ENCODE measurements at regions not wholly inside any gene's neighbourhood (a gene's known extent, or its start where the extent isn't known, plus 50 kb on each side); places are given as distances from the start of the nearest gene placed in this dataset.

GRCh38 chr9:109880276-109881169 is 100.5 kb downstream of the PALM2AKAP2 start:
- Histone ChIP-seq H3K27me3 (ENCODE audit: insufficient read depth, insufficient read length) (no peaks in the 10 kb centered on the region), H3K4me1 (ENCODE audit: insufficient read depth, insufficient read length) (no peaks in the 10 kb centered on the region), H3K9me3 (ENCODE audit: insufficient read depth, low read length) (no peaks in the 10 kb centered on the region), H3K4me3 (ENCODE audit: insufficient read length, low read depth) (no peak overlapping the region), H3K9ac (ENCODE audit: insufficient read length, low read depth) (no peak overlapping the region), H3K36me3 (ENCODE audit: insufficient read depth, insufficient read length, low read length) (peaks cover 34% of the 10 kb centered on the region)
- peak; percentile 32 for DNase-seq (ENCODE audit: low read depth, low spot score)
- TF ChIP-seq YY1 (IDR thresholded peaks at IDR 0.05; ENCODE audit: insufficient read depth, insufficient read length) = no peak
- no peak for TF ChIP-seq SUZ12 (IDR thresholded peaks at IDR 0.05; ENCODE audit: extremely low read depth, insufficient read depth, insufficient read length)
- TF ChIP-seq ZNF274 (IDR thresholded peaks at IDR 0.05; ENCODE audit: low read depth, low read length) = no peak

GRCh38 chr9:109883623-109884022 is 103.6 kb downstream of the PALM2AKAP2 start:
- Histone ChIP-seq H3K4me3 (ENCODE audit: insufficient read length, low read depth) (no peak overlapping the region), H3K9me3 (ENCODE audit: insufficient read depth, low read length) (no peaks in the 10 kb centered on the region), H3K27me3 (ENCODE audit: insufficient read depth, insufficient read length) (no peaks in the 10 kb centered on the region), H3K36me3 (ENCODE audit: insufficient read depth, insufficient read length, low read length) (peaks cover 42% of the 10 kb centered on the region), H3K9ac (ENCODE audit: insufficient read length, low read depth) (no peak overlapping the region), H3K4me1 (ENCODE audit: insufficient read depth, insufficient read length) (no peaks in the 10 kb centered on the region)
- TF ChIP-seq YY1 (IDR thresholded peaks at IDR 0.05; ENCODE audit: insufficient read depth, insufficient read length) (no peak), ZNF274 (IDR thresholded peaks at IDR 0.05; ENCODE audit: low read depth, low read length) (no peak), SUZ12 (IDR thresholded peaks at IDR 0.05; ENCODE audit: extremely low read depth, insufficient read depth, insufficient read length) (no peak)
- no peak for DNase-seq (ENCODE audit: low read depth, low spot score)

- H3K4me3 ChIP-seq (ENCODE audit: insufficient read length, low read depth) = no peak overlapping the region
- no peak overlapping the region for H3K9ac ChIP-seq (ENCODE audit: insufficient read length, low read depth)
- H3K4me1 ChIP-seq (ENCODE audit: insufficient read depth, insufficient read length) = no peaks in the 10 kb centered on the region
- no peaks in the 10 kb centered on the region for H3K27me3 ChIP-seq (ENCODE audit: insufficient read depth, insufficient read length)
- DNase-seq (ENCODE audit: low read depth, low spot score) = no peak
- TF ChIP-seq ZNF274 (IDR thresholded peaks at IDR 0.05; ENCODE audit: low read depth, low read length) (no peak), YY1 (IDR thresholded peaks at IDR 0.05; ENCODE audit: insufficient read depth, insufficient read length) (no peak), SUZ12 (IDR thresholded peaks at IDR 0.05; ENCODE audit: extremely low read depth, insufficient read depth, insufficient read length) (no peak)
- no peaks in the 10 kb centered on the region for H3K9me3 ChIP-seq (ENCODE audit: insufficient read depth, low read length)
- peaks cover 53% of the 10 kb centered on the region for H3K36me3 ChIP-seq (ENCODE audit: insufficient read depth, insufficient read length, low read length)
Measured at GRCh38 chr9:109886041-109886440, 106.0 kb downstream of the PALM2AKAP2 start.

- H3K4me1 ChIP-seq (ENCODE audit: insufficient read depth, insufficient read length) = no peaks in the 10 kb centered on the region
- no peak overlapping the region for H3K9ac ChIP-seq (ENCODE audit: insufficient read length, low read depth)
- H3K4me3 ChIP-seq (ENCODE audit: insufficient read length, low read depth) = no peak overlapping the region
- no peaks in the 10 kb centered on the region for H3K27me3 ChIP-seq (ENCODE audit: insufficient read depth, insufficient read length)
- no peaks in the 10 kb centered on the region for H3K9me3 ChIP-seq (ENCODE audit: insufficient read depth, low read length)
- H3K36me3 ChIP-seq (ENCODE audit: insufficient read depth, insufficient read length, low read length) = peaks cover 53% of the 10 kb centered on the region
- no peak for DNase-seq (ENCODE audit: low read depth, low spot score)
- no peak for TF ChIP-seq YY1 (IDR thresholded peaks at IDR 0.05; ENCODE audit: insufficient read depth, insufficient read length)
- TF ChIP-seq SUZ12 (IDR thresholded peaks at IDR 0.05; ENCODE audit: extremely low read depth, insufficient read depth, insufficient read length) = no peak
- no peak for TF ChIP-seq ZNF274 (IDR thresholded peaks at IDR 0.05; ENCODE audit: low read depth, low read length)
Measured at GRCh38 chr9:109886617-109887016, 106.6 kb downstream of the PALM2AKAP2 start.

GRCh38 chr9:109887079-109887478 is 107.1 kb downstream of the PALM2AKAP2 start:
- Histone ChIP-seq H3K4me3 (ENCODE audit: insufficient read length, low read depth) (no peak overlapping the region), H3K9me3 (ENCODE audit: insufficient read depth, low read length) (no peaks in the 10 kb centered on the region), H3K4me1 (ENCODE audit: insufficient read depth, insufficient read length) (no peaks in the 10 kb centered on the region), H3K36me3 (ENCODE audit: insufficient read depth, insufficient read length, low read length) (peaks cover 53% of the 10 kb centered on the region), H3K27me3 (ENCODE audit: insufficient read depth, insufficient read length) (no peaks in the 10 kb centered on the region), H3K9ac (ENCODE audit: insufficient read length, low read depth) (no peak overlapping the region)
- no peak for DNase-seq (ENCODE audit: low read depth, low spot score)
- TF ChIP-seq YY1 (IDR thresholded peaks at IDR 0.05; ENCODE audit: insufficient read depth, insufficient read length) (no peak), SUZ12 (IDR thresholded peaks at IDR 0.05; ENCODE audit: extremely low read depth, insufficient read depth, insufficient read length) (no peak)

GRCh38 chr9:109888695-109889094 is 108.7 kb downstream of the PALM2AKAP2 start:
- no peaks in the 10 kb centered on the region for H3K27me3 ChIP-seq (ENCODE audit: insufficient read depth, insufficient read length)
- H3K4me1 ChIP-seq (ENCODE audit: insufficient read depth, insufficient read length) = peaks cover 3% of the 10 kb centered on the region
- no peaks in the 10 kb centered on the region for H3K9me3 ChIP-seq (ENCODE audit: insufficient read depth, low read length)
- peaks cover 48% of the 10 kb centered on the region for H3K36me3 ChIP-seq (ENCODE audit: insufficient read depth, insufficient read length, low read length)
- DNase-seq (ENCODE audit: low read depth, low spot score) = no peak
- TF ChIP-seq ZNF274 (IDR thresholded peaks at IDR 0.05; ENCODE audit: low read depth, low read length) (no peak), SUZ12 (IDR thresholded peaks at IDR 0.05; ENCODE audit: extremely low read depth, insufficient read depth, insufficient read length) (no peak), YY1 (IDR thresholded peaks at IDR 0.05; ENCODE audit: insufficient read depth, insufficient read length) (no peak)
- no peak overlapping the region for H3K4me3 ChIP-seq (ENCODE audit: insufficient read length, low read depth)
- no peak overlapping the region for H3K9ac ChIP-seq (ENCODE audit: insufficient read length, low read depth)

GRCh38 chr9:109889456-109889855 is 109.5 kb downstream of the PALM2AKAP2 start:
- Histone ChIP-seq H3K4me3 (ENCODE audit: insufficient read length, low read depth) (no peak overlapping the region), H3K9ac (ENCODE audit: insufficient read length, low read depth) (no peak overlapping the region), H3K4me1 (ENCODE audit: insufficient read depth, insufficient read length) (peaks cover 3% of the 10 kb centered on the region), H3K36me3 (ENCODE audit: insufficient read depth, insufficient read length, low read length) (peaks cover 48% of the 10 kb centered on the region), H3K27me3 (ENCODE audit: insufficient read depth, insufficient read length) (no peaks in the 10 kb centered on the region), H3K9me3 (ENCODE audit: insufficient read depth, low read length) (no peaks in the 10 kb centered on the region)
- TF ChIP-seq ZNF274 (IDR thresholded peaks at IDR 0.05; ENCODE audit: low read depth, low read length) (no peak), YY1 (IDR thresholded peaks at IDR 0.05; ENCODE audit: insufficient read depth, insufficient read length) (no peak), SUZ12 (IDR thresholded peaks at IDR 0.05; ENCODE audit: extremely low read depth, insufficient read depth, insufficient read length) (no peak)
- no peak for DNase-seq (ENCODE audit: low read depth, low spot score)

All from NT2/D1 (cell line).